ENCODE measurements at regions not wholly inside any gene's neighbourhood (a gene's known extent, or its start where the extent isn't known, plus 50 kb on each side); places are given as distances from the start of the nearest gene placed in this dataset.

DNA sequence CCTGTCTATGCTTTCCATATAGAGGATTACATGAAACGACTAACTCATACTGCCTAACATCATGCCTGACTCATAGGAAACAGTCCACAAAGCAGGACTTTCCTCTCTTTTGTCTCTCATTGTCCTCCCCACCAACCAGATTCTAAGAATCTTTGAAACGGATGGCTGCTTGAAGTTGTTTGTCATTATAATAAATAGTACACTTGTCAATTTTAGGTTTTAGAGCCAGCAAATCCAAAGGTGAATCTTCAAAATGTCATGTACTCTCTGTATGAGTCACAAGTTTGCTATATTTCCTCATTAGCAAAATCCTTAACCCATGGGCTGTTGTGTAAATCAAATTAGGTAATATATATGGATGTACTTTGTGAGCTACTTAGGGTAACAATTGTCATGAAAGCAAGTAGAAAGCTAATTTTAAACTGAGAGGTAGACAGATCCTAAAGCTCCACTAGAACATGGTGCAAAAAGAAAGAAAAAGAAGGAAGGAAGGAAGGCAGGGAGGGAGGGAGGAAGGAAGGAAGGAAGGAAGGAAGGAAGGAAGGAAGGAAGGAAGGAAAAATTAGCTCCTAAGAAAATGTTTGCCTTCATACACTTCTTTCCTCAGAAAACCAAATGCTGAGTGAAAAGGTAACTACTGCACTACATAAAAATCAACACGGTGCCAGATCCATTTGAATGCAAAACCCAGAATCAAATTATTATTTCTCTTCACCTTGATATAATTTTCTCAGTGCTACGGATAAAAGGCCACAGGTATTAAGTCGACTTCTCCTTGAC is 129.5 kb upstream of the PRMT6 start:
- TF ChIP-seq POLR2AphosphoS5 (IDR thresholded peaks at IDR 0.05; ENCODE audit: low read depth, low read length) = no peak
- TF ChIP-seq, protein P1, sequence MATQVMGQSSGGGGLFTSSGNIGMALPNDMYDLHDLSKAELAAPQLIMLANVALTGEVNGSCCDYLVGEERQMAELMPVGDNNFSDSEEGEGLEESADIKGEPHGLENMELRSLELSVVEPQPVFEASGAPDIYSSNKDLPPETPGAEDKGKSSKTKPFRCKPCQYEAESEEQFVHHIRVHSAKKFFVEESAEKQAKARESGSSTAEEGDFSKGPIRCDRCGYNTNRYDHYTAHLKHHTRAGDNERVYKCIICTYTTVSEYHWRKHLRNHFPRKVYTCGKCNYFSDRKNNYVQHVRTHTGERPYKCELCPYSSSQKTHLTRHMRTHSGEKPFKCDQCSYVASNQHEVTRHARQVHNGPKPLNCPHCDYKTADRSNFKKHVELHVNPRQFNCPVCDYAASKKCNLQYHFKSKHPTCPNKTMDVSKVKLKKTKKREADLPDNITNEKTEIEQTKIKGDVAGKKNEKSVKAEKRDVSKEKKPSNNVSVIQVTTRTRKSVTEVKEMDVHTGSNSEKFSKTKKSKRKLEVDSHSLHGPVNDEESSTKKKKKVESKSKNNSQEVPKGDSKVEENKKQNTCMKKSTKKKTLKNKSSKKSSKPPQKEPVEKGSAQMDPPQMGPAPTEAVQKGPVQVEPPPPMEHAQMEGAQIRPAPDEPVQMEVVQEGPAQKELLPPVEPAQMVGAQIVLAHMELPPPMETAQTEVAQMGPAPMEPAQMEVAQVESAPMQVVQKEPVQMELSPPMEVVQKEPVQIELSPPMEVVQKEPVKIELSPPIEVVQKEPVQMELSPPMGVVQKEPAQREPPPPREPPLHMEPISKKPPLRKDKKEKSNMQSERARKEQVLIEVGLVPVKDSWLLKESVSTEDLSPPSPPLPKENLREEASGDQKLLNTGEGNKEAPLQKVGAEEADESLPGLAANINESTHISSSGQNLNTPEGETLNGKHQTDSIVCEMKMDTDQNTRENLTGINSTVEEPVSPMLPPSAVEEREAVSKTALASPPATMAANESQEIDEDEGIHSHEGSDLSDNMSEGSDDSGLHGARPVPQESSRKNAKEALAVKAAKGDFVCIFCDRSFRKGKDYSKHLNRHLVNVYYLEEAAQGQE (IDR thresholded peaks at IDR 0.05; ENCODE audit: insufficient read depth in 1 of 2, low read depth in 2 of 2, low read length in 2 of 2) = no peak
- TF ChIP-seq TAF1 (IDR thresholded peaks at IDR 0.05; ENCODE audit: borderline replicate concordance, insufficient read depth, low read length) = no peak
- TF ChIP-seq SIN3A (IDR thresholded peaks at IDR 0.05; ENCODE audit: borderline replicate concordance, insufficient read depth, low read length) = no peak
- no peak for TF ChIP-seq FOXP2 (optimal IDR thresholded peaks at IDR 0.05; ENCODE audit: borderline replicate concordance, extremely low read depth, extremely low read length, insufficient read depth)

DNA sequence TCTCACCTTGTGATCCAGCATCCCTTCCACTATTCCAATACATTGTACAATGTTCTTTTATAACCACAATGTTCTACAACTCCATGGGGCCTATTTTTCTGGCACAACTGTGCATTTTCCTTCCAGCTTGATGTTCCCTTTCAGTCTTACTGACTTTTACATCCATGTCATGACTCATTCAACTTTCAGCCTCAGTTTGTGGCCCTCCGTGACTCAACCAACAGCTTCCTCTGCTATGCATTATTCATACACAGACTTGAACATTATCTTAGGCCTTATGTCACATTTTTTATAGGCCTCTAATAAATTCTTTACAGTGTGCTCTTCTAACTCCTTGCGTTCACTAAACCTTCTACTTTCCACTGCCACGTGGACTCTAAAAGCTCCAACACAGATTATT is 119.4 kb upstream of the PRMT6 start:
- TF ChIP-seq POLR2AphosphoS5 (IDR thresholded peaks at IDR 0.05; ENCODE audit: low read depth, low read length) (no peak), TAF1 (IDR thresholded peaks at IDR 0.05; ENCODE audit: borderline replicate concordance, insufficient read depth, low read length) (no peak), FOXP2 (optimal IDR thresholded peaks at IDR 0.05; ENCODE audit: borderline replicate concordance, extremely low read depth, extremely low read length, insufficient read depth) (no peak), SIN3A (IDR thresholded peaks at IDR 0.05; ENCODE audit: borderline replicate concordance, insufficient read depth, low read length) (no peak)
- TF ChIP-seq, protein P1 (IDR thresholded peaks at IDR 0.05; ENCODE audit: insufficient read depth in 1 of 2, low read depth in 2 of 2, low read length in 2 of 2) = no peak

DNA sequence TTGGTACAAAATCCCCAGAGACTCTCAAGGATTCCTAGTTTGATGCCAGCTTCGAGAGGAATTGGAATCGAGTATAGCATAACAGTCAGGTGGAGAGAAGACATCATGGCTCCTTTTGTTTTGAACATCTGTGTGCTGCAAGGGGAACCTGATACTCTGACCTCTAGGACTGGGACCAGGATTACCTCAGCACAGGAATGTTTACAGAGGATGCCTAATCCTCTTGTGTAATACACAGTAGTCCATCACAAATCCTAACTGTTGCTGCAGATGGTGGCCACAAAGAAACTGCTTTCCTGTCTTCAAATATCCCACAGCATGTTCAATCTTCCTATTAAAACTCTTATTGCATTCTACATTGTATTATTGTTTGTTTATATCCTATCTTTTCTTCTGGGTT is 111.8 kb upstream of the PRMT6 start:
- TF ChIP-seq TAF1 (IDR thresholded peaks at IDR 0.05; ENCODE audit: borderline replicate concordance, insufficient read depth, low read length) = no peak
- TF ChIP-seq SIN3A (IDR thresholded peaks at IDR 0.05; ENCODE audit: borderline replicate concordance, insufficient read depth, low read length) = no peak

DNA sequence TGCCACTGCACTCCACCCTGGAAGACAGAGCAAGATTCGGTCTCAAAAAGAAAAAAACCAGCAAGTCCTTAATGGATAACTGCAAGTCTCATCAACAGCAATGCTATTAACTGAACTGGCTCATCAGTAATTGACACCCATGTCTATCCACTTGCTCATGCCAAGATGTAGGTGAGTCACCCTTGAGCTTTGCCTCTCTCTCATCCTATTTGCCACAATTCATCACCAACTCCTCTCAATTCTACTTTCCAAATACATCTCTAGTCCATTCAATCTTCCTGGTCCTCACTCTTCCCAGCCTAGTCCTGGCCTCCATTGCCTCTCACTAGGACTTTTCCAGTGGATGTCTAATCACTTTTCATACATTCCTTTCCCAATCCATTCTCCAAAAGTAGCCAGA is 103.7 kb upstream of the PRMT6 start:
- TF ChIP-seq FOXP2 (optimal IDR thresholded peaks at IDR 0.05; ENCODE audit: borderline replicate concordance, extremely low read depth, extremely low read length, insufficient read depth) (no peak), TAF1 (IDR thresholded peaks at IDR 0.05; ENCODE audit: borderline replicate concordance, insufficient read depth, low read length) (no peak), POLR2AphosphoS5 (IDR thresholded peaks at IDR 0.05; ENCODE audit: low read depth, low read length) (no peak), SIN3A (IDR thresholded peaks at IDR 0.05; ENCODE audit: borderline replicate concordance, insufficient read depth, low read length) (no peak)
- TF ChIP-seq, protein P1 (IDR thresholded peaks at IDR 0.05; ENCODE audit: insufficient read depth in 1 of 2, low read depth in 2 of 2, low read length in 2 of 2) = no peak

DNA sequence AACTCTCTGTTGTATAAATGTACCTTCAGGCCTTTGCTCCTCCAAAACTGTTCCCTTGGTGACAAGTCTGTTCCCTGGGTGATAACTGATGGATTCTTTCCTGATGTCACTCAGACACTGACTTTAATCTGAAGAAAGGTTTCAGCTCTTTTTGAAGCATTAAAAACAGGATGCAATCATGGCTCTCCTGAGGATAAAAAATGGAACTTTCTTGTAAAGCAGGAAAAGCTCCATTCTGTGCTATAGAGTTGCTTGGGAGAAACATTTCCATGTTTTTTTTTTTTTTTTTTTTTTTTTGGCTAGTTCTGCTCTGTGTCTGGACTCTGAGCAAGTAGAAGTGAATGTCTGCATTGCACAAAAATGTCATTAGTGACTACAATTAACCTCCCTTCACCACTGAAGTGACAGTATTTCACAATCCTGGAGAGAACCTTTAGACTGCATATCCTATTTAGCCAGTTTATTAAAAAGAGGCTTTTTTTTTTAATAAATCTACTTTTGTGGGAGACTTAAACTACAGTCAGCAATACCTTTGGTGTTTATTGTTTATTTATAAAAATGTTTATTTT is 101.7 kb upstream of the PRMT6 start:
- TF ChIP-seq FOXP2 (optimal IDR thresholded peaks at IDR 0.05; ENCODE audit: borderline replicate concordance, extremely low read depth, extremely low read length, insufficient read depth) (no peak), SIN3A (IDR thresholded peaks at IDR 0.05; ENCODE audit: borderline replicate concordance, insufficient read depth, low read length) (no peak), TAF1 (IDR thresholded peaks at IDR 0.05; ENCODE audit: borderline replicate concordance, insufficient read depth, low read length) (no peak), POLR2AphosphoS5 (IDR thresholded peaks at IDR 0.05; ENCODE audit: low read depth, low read length) (no peak)
- TF ChIP-seq, protein P1 (IDR thresholded peaks at IDR 0.05; ENCODE audit: insufficient read depth in 1 of 2, low read depth in 2 of 2, low read length in 2 of 2) = no peak
